MCF 10A (cell line): ENCODE measurements at regions not wholly inside any gene's neighbourhood (a gene's known extent, or its start where the extent isn't known, plus 50 kb on each side); places are given as distances from the start of the nearest gene placed in this dataset.

Experiments
- BruUV-seq: library from RNA; stranded (reverse); fragments of 400-500 nt; replicated peaks from 2 replicates; lab custom pipeline; 2021; lab: Mats Ljungman, UMichigan
- CTCF ChIA-PET: fragments of 300-600 bp; sonication (Branson Sonifier 250); formaldehyde crosslinking; extraction: SDS; loops from one replicate; lab custom pipeline; 2021; ENCODE audit warnings: antibody characterized with exemption, inconsistent platforms; lab: Yijun Ruan, JAX
- POLR2A ChIA-PET: fragments of 300-600, 350-650 bp; sonication (Branson Sonifier 250); formaldehyde crosslinking; extraction: SDS; loops from one replicate; lab custom pipeline; 2020; ENCODE audit warnings: antibody characterized with exemption, inconsistent platforms; lab: Yijun Ruan, JAX
- DNase-seq: peaks from one replicate; pipeline ENCODE4 v3.0.0-alpha.2; 2018; ENCODE audit not compliant: unreplicated experiment
- H3K27ac Mint-ChIP-seq: one replicate; pipeline ENCODE4 v1.8.0; 2022; ENCODE audit warnings: mild to moderate bottlenecking, low read depth, mixed read lengths; ENCODE audit not compliant: unreplicated experiment
- H3K27me3 Mint-ChIP-seq: one replicate; pipeline ENCODE4 v1.8.0; 2022; ENCODE audit warnings: mixed read lengths; ENCODE audit not compliant: insufficient read depth, unreplicated experiment
- H3K36me3 Mint-ChIP-seq: one replicate; pipeline ENCODE4 v1.8.0; 2022; ENCODE audit warnings: mild to moderate bottlenecking, moderate library complexity, mixed read lengths; ENCODE audit not compliant: insufficient read depth, unreplicated experiment
- H3K4me1 Mint-ChIP-seq: one replicate; pipeline ENCODE4 v1.8.0; 2022; ENCODE audit warnings: mixed read lengths; ENCODE audit not compliant: insufficient read depth, unreplicated experiment
- H3K4me3 Mint-ChIP-seq: one replicate; pipeline ENCODE4 v1.8.0; 2022; ENCODE audit warnings: mild to moderate bottlenecking, moderate library complexity, mixed read lengths; ENCODE audit not compliant: unreplicated experiment
- H3K9me3 Mint-ChIP-seq: one replicate; pipeline ENCODE4 v1.8.0; 2022; ENCODE audit warnings: mixed read lengths; ENCODE audit not compliant: unreplicated experiment
- intact Hi-C: fragments of 100-400 bp; cut with micrococcal nuclease; formaldehyde crosslinking; loops from 2 replicates; pipeline ENCODE4 v1.14.1; 2022
- TF ChIP-seq, protein P1 (sequence below): fragments of 200-600 bp; IDR thresholded peaks from one replicate; pipeline ENCODE4 v1.8.0; 2022; ENCODE audit warnings: antibody characterized with exemption, mild to moderate bottlenecking; ENCODE audit not compliant: unreplicated experiment

- no peak overlapping the region for H3K27ac Mint-ChIP-seq
- ChIA-PET POLR2A (no interaction called here), CTCF (no interaction called here)
- BruUV-seq, result no TSS peak
- H3K36me3 Mint-ChIP-seq, result no peaks in the 10 kb centered on the region
- H3K9me3 Mint-ChIP-seq, result no peaks in the 10 kb centered on the region
- intact Hi-C loops, result no loop called here
- H3K4me1 Mint-ChIP-seq, result peaks cover 12% of the 10 kb centered on the region
- H3K4me3 Mint-ChIP-seq, result no peak overlapping the region
- H3K27me3 Mint-ChIP-seq, result no peaks in the 10 kb centered on the region
- DNase-seq, result peak; percentile 24
- TF ChIP-seq, protein P1, sequence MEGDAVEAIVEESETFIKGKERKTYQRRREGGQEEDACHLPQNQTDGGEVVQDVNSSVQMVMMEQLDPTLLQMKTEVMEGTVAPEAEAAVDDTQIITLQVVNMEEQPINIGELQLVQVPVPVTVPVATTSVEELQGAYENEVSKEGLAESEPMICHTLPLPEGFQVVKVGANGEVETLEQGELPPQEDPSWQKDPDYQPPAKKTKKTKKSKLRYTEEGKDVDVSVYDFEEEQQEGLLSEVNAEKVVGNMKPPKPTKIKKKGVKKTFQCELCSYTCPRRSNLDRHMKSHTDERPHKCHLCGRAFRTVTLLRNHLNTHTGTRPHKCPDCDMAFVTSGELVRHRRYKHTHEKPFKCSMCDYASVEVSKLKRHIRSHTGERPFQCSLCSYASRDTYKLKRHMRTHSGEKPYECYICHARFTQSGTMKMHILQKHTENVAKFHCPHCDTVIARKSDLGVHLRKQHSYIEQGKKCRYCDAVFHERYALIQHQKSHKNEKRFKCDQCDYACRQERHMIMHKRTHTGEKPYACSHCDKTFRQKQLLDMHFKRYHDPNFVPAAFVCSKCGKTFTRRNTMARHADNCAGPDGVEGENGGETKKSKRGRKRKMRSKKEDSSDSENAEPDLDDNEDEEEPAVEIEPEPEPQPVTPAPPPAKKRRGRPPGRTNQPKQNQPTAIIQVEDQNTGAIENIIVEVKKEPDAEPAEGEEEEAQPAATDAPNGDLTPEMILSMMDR, result no peak
Observed at GRCh38 chr13:109602356-109602755, 184.0 kb downstream of the IRS2 start.

DNA sequence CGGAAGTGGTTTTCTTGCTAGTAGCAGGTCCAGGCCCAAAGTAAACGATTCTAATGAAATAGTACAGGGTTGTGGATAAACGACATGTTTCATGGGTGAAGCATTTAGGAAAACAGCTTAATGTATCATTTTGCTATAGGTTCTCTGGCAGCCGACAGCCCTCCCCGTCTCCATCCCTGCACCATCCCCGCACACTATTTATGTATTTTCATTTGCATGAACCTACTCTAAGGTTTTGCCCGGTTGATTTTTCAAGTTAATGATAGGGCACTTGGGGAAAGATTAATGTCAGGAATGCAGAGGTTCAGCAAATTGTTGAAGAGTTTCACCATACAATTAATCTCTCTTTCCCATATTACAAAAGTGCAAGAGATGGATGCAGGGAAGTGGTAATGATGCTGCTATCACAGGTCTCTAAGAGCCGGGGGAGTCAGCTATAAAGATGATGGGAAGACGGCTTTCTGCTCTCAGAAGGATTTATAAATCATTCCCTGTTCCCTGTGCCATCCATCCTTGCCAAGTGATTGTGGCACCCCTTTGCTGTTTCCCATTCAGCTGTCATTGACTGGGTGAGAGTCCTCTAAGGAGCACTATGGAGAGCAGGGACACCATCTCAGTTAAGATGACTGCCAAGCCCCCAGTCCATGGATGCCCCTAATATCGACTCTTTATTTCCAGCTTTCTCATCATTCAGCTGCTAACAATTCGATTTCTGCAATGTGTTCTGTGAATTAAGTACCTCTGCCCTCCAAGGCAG is 186.3 kb downstream of the IRS2 start:
- Mint-ChIP-seq H3K27ac (no peak overlapping the region), H3K4me1 (peaks cover 6% of the 10 kb centered on the region), H3K9me3 (no peaks in the 10 kb centered on the region), H3K36me3 (no peaks in the 10 kb centered on the region), H3K27me3 (no peaks in the 10 kb centered on the region), H3K4me3 (no peak overlapping the region)
- ChIA-PET POLR2A (no interaction called here), CTCF (interaction anchor here (0.8 kb wide), 1 partner anchor 1024 kb away, joined by 3 read pairs; no protein-coding TSS in a partner anchor)
- no peak for DNase-seq
- TF ChIP-seq, protein P1, result no peak
- intact Hi-C loops, result no loop called here
- BruUV-seq, result no TSS peak

- no peaks in the 10 kb centered on the region for H3K36me3 Mint-ChIP-seq
- ChIA-PET CTCF (no interaction called here), POLR2A (interaction anchor here (0.6 kb wide), 1 partner anchor 42 kb away, joined by 5 read pairs; no protein-coding TSS in a partner anchor)
- H3K4me3 Mint-ChIP-seq, result no peak overlapping the region
- H3K27me3 Mint-ChIP-seq, result no peaks in the 10 kb centered on the region
- H3K9me3 Mint-ChIP-seq, result no peaks in the 10 kb centered on the region
- no peaks in the 10 kb centered on the region for H3K4me1 Mint-ChIP-seq
- TF ChIP-seq, protein P1, result no peak
- DNase-seq, result no peak
- no TSS peak for BruUV-seq
- intact Hi-C loops, result no loop called here
- no peak overlapping the region for H3K27ac Mint-ChIP-seq
Observed at GRCh38 chr13:109595471-109595870, 190.9 kb downstream of the IRS2 start.

- H3K36me3 Mint-ChIP-seq, result no peaks in the 10 kb centered on the region
Observed at GRCh38 chr13:109593230-109593629, 193.2 kb downstream of the IRS2 start.

More at GRCh38 chr13:109593230-109593629, 193.2 kb downstream of the IRS2 start:
- H3K27me3 Mint-ChIP-seq, result no peaks in the 10 kb centered on the region
- POLR2A ChIA-PET, result no interaction called here
- intact Hi-C loops, result no loop called here
- no peak overlapping the region for H3K4me3 Mint-ChIP-seq
- TF ChIP-seq, protein P1, result no peak
- H3K9me3 Mint-ChIP-seq, result no peaks in the 10 kb centered on the region
- no peaks in the 10 kb centered on the region for H3K4me1 Mint-ChIP-seq
- DNase-seq, result no peak
- H3K27ac Mint-ChIP-seq, result no peak overlapping the region
- no TSS peak for BruUV-seq
- CTCF ChIA-PET, result no interaction called here
